HepG2 (cell line): ENCODE measurements at regions not wholly inside any gene's neighbourhood (a gene's known extent, or its start where the extent isn't known, plus 50 kb on each side); places are given as distances from the start of the nearest gene placed in this dataset.

Experiments used
- ATAC-seq: fragments of 200-7000 bp; cut with Tn5 transposase; 3 replicates; pipeline ENCODE4 v1.9.1; 2020; ENCODE audit warnings: mild to moderate bottlenecking, moderate library complexity
- BruUV-seq: library from RNA; stranded (reverse); fragments of 400-500 nt; replicated peaks from 2 replicates; lab custom pipeline; 2021; lab: Mats Ljungman, UMichigan
- CTCF ChIA-PET: fragments of 300-600 bp; formaldehyde crosslinking; extraction: SDS; loops from one replicate; lab custom pipeline; 2021; ENCODE audit warnings: low total read pairs, inconsistent platforms, low intra/inter-chr PET ratio; lab: Yijun Ruan, JAX
- POLR2A ChIA-PET: fragments of 350-600 bp; sonication (Branson Sonifier 250); formaldehyde crosslinking; loops from one replicate; lab custom pipeline; 2020; ENCODE audit warnings: antibody characterized with exemption, inconsistent platforms; lab: Yijun Ruan, JAX
- DNase-seq: peaks from one replicate; pipeline ENCODE4 v3.0.0-alpha.2; 2015; ENCODE audit warnings: low spot score
- FAIRE-seq: peaks from 3 replicates; lab custom pipeline; 2011; peaks lifted over from hg19 to GRCh38; lab: Jason Lieb, UNC
- H2AFZ ChIP-seq: one replicate; pipeline ENCODE4 v1.6.1; 2011; ENCODE audit warnings: low read length, inconsistent platforms
- H3K27ac ChIP-seq: fragments of 300-600 bp; 3 replicates; pipeline ENCODE4 v1.8.0; 2011; ENCODE audit warnings: mixed run types, mild to moderate bottlenecking, mixed read lengths, low read length, inconsistent platforms; ENCODE audit not compliant: insufficient read depth; ENCODE audit errors: extremely low read length
- H3K27me3 ChIP-seq, 2 experiments: fragments of 200-600 bp in 1 of 2; 2 replicates in 1 of 2; 3 replicates in 1 of 2; pipeline versions ENCODE4 v1.6.0 to v1.8.0; 2011; ENCODE audit warnings: low read length in 2 of 2, mild to moderate bottlenecking in 2 of 2, moderate library complexity in 2 of 2, inconsistent platforms in 1 of 2; ENCODE audit not compliant: insufficient read depth in 2 of 2, control insufficient read depth in 1 of 2
- H3K36me3 ChIP-seq, 2 experiments: fragments of 200-600 bp in 1 of 2; replicated peaks in 1 of 2; 2 replicates in 1 of 2; 3 replicates in 1 of 2; pipeline versions ENCODE4 v1.5.1 to v1.8.0; 2011; ENCODE audit warnings: low read length in 2 of 2, inconsistent platforms in 1 of 2; ENCODE audit not compliant: insufficient read depth in 2 of 2, control insufficient read depth in 1 of 2
- H3K4me1 ChIP-seq: 2 replicates; pipeline ENCODE4 v1.5.1; 2012; ENCODE audit warnings: low read length, inconsistent platforms; ENCODE audit not compliant: insufficient read depth
- H3K4me2 ChIP-seq: 2 replicates; pipeline ENCODE4 v1.6.0; 2011; ENCODE audit warnings: low read depth, low read length, inconsistent platforms
- H3K4me3 ChIP-seq, 3 experiments: fragments of 200-600 bp in 1 of 3; sonication (generic), shearing (Covaris generic) in 1 of 3; replicated peaks in 1 of 3; 2 replicates each; pipeline ENCODE4 v1.5.1; 2011 to 2016; ENCODE audit warnings: low read length in 3 of 3, inconsistent platforms in 2 of 3, low read depth in 2 of 3, mild to moderate bottlenecking in 2 of 3, control low read depth in 1 of 3, mixed read lengths in 1 of 3; ENCODE audit not compliant: insufficient read depth in 1 of 3
- H3K79me2 ChIP-seq: one replicate; pipeline ENCODE4 v1.6.1; 2011; ENCODE audit warnings: low read length, inconsistent platforms; ENCODE audit not compliant: insufficient read depth
- H3K9ac ChIP-seq: 2 replicates; pipeline ENCODE4 v1.6.0; 2011; ENCODE audit warnings: mild to moderate bottlenecking, low read depth, low read length, inconsistent platforms; ENCODE audit not compliant: insufficient read depth
- H3K9me3 ChIP-seq: 2 replicates; pipeline ENCODE4 v1.5.1; 2012; ENCODE audit warnings: mild to moderate bottlenecking, low read length
- H4K20me1 ChIP-seq: 2 replicates; pipeline ENCODE4 v1.6.0; 2011; ENCODE audit warnings: inconsistent platforms, mild to moderate bottlenecking, low read length, moderate library complexity; ENCODE audit not compliant: insufficient read depth
- ADNP ChIP-seq: sonication (generic); formaldehyde crosslinking; IDR thresholded peaks from 2 replicates; pipeline ENCODE4 v1.4.0; 2020; ENCODE audit warnings: missing genetic modification reagents
- AGO2 ChIP-seq: fragments of 200-400 bp; formaldehyde crosslinking; optimal IDR thresholded peaks from 2 replicates; pipeline ENCODE3; 2017; ENCODE audit warnings: mild to moderate bottlenecking, low read depth, low read length, moderate library complexity
- BRCA1 ChIP-seq: sonication (generic); formaldehyde crosslinking; IDR thresholded peaks from 2 replicates; pipeline ENCODE4 v1.4.0; 2020; ENCODE audit warnings: missing genetic modification reagents
- CEBPB ChIP-seq: IDR thresholded peaks from 2 replicates; pipeline ENCODE4 v1.6.1; 2011; ENCODE audit warnings: low read depth, low read length, improper control_type of control experiment, borderline replicate concordance
- CENPT ChIP-seq: sonication (generic); formaldehyde crosslinking; IDR thresholded peaks from 2 replicates; pipeline ENCODE4 v1.8.0; 2022; ENCODE audit warnings: low read depth, mild to moderate bottlenecking, moderate library complexity, missing genetic modification reagents
- DMAP1 ChIP-seq: IDR thresholded peaks from 2 replicates; pipeline ENCODE4 v1.6.1; 2016
- DR1 ChIP-seq: sonication (generic); formaldehyde crosslinking; IDR thresholded peaks from 2 replicates; pipeline ENCODE4 v1.8.0; 2021; ENCODE audit warnings: mild to moderate bottlenecking, missing genetic modification reagents, inconsistent platforms
- GABPA ChIP-seq, 2 experiments: IDR thresholded peaks; 2 replicates each; pipeline ENCODE4 v1.6.1; 2011 to 2016; ENCODE audit warnings: low read depth in 2 of 2, low read length in 1 of 2, missing biosample characterization in 1 of 2, missing genetic modification characterization in 1 of 2
- HNRNPLL ChIP-seq: fragments of 200-400 bp; formaldehyde crosslinking; IDR thresholded peaks from 2 replicates; pipeline ENCODE4 v1.6.1; 2017; ENCODE audit warnings: mild to moderate bottlenecking, low read depth, low read length; ENCODE audit not compliant: poor library complexity, severe bottlenecking
- NBN ChIP-seq: fragments of 450-650 bp; conservative IDR thresholded peaks from 2 replicates; pipeline ENCODE4 v1.6.1; 2017
- NFE2L1 ChIP-seq: sonication (generic); formaldehyde crosslinking; IDR thresholded peaks from 2 replicates; pipeline ENCODE4 v1.4.0; 2020; ENCODE audit warnings: missing genetic modification reagents, mild to moderate bottlenecking, borderline replicate concordance
- NFIC ChIP-seq: IDR thresholded peaks from 2 replicates; pipeline ENCODE4 v1.6.1; 2012; ENCODE audit warnings: mild to moderate bottlenecking, low read length, inconsistent platforms
- NONO ChIP-seq, 2 experiments: fragments of 450-650 bp in 1 of 2; sonication (generic) in 1 of 2; formaldehyde crosslinking in 1 of 2; IDR thresholded peaks in 1 of 2; conservative IDR thresholded peaks in 1 of 2; 2 replicates each; pipeline versions ENCODE4 v1.6.1 to v1.8.0; 2017 to 2022; ENCODE audit warnings: mild to moderate bottlenecking in 1 of 2, missing genetic modification reagents in 1 of 2, moderate library complexity in 1 of 2
- NR3C1 ChIP-seq: sonication (generic); formaldehyde crosslinking; IDR thresholded peaks from 2 replicates; pipeline ENCODE4 v1.4.0; 2020; ENCODE audit warnings: missing genetic modification reagents
- SATB2 ChIP-seq: sonication (generic); formaldehyde crosslinking; IDR thresholded peaks from 2 replicates; pipeline ENCODE4 v1.5.0; 2020; ENCODE audit warnings: missing genetic modification reagents
- SMAD3 ChIP-seq: sonication (generic); formaldehyde crosslinking; IDR thresholded peaks from 2 replicates; pipeline ENCODE4 v1.4.0; 2020; ENCODE audit warnings: missing genetic modification reagents
- ZMAT5 ChIP-seq: sonication (generic); formaldehyde crosslinking; IDR thresholded peaks from 2 replicates; pipeline ENCODE4 v1.5.0; 2020; ENCODE audit warnings: mild to moderate bottlenecking, low read depth, missing genetic modification reagents, borderline replicate concordance
- ZNF263 ChIP-seq: sonication (generic); formaldehyde crosslinking; IDR thresholded peaks from 2 replicates; pipeline ENCODE4 v1.4.0; 2020; ENCODE audit warnings: missing genetic modification reagents
- ZNF441 ChIP-seq: sonication (generic); formaldehyde crosslinking; IDR thresholded peaks from 2 replicates; pipeline ENCODE4 v1.7.0; 2021; ENCODE audit warnings: missing genetic modification reagents, borderline replicate concordance
- ZNF776 ChIP-seq: sonication (generic); formaldehyde crosslinking; IDR thresholded peaks from 2 replicates; pipeline ENCODE4 v1.4.0; 2020; ENCODE audit warnings: mild to moderate bottlenecking, missing genetic modification reagents
- WGBS: methylation state at CpG from one replicate; pipeline ENCODE4 v1.1.6; 2017; ENCODE audit warnings: low lambda C conversion rate; 5-methylcytosine and 5-hydroxymethylcytosine counted together
- in situ Hi-C: cut with HindIII; loops from 2 replicates; pipeline ENCODE4 v1.10.0; 2017; ENCODE audit warnings: low pct_unique_long_range_greater_than_20kb; ENCODE audit not compliant: extremely low pct_ligation_motif_present
- intact Hi-C: fragments of 100-400 bp; cut with micrococcal nuclease; formaldehyde crosslinking; loops from one replicate; pipeline ENCODE4 v1.10.0; 2022; ENCODE audit not compliant: unreplicated experiment

- Histone ChIP-seq H3K27ac (no peak overlapping the region), H3K4me3 (no peak overlapping the region), H4K20me1 (no peaks in the 10 kb centered on the region), H3K4me2 (no peak overlapping the region), H3K79me2 (no peaks in the 10 kb centered on the region), H3K9ac (no peak overlapping the region), H3K9me3 (no peaks in the 10 kb centered on the region)
- POLR2A ChIA-PET, result no interaction called here
- BruUV-seq, result no TSS peak
- no peak for DNase-seq
- no peak for ATAC-seq
- intact Hi-C loops (no loop called here), in situ Hi-C loops (no loop called here)
- TF ChIP-seq ZNF263 (CRISPR knock-in tag) (no peak), HNRNPLL (no peak)
- TF ChIP-seq, all 625 proteins: peak for 0
- H3K36me3 ChIP-seq, result no peaks in the 10 kb centered on the region
- H3K4me1 ChIP-seq, result no peaks in the 10 kb centered on the region
- 0% methylated on average over 1 of the region's 1 CpG for WGBS
- FAIRE-seq, result no peak
- no peaks in the 10 kb centered on the region for H3K27me3 ChIP-seq
- H2AFZ ChIP-seq, result no peak overlapping the region
- CTCF ChIA-PET, result no interaction called here
Observed at GRCh38 chr10:4596951-4597350, 229.1 kb upstream of the AKR1E2 start.

GRCh38 chr10:4595719-4596319, 230.2 kb upstream of the AKR1E2 start:
- no peak overlapping the region for H3K4me2 ChIP-seq
- no TSS peak for BruUV-seq
- no peaks in the 10 kb centered on the region for H3K27me3 ChIP-seq
- DNase-seq (no peak), ATAC-seq (no peak), FAIRE-seq (no peak)
- H4K20me1 ChIP-seq, result no peaks in the 10 kb centered on the region
- TF ChIP-seq CEBPB (no peak), ZNF441 (CRISPR knock-in tag) (no peak), BRCA1 (no peak), ZNF776 (CRISPR knock-in tag) (no peak), ZMAT5 (CRISPR knock-in tag) (no peak), DMAP1 (CRISPR knock-in tag) (no peak), NBN (no peak), NFE2L1 (CRISPR knock-in tag) (no peak), SATB2 (no peak), NONO (IDR thresholded peaks at IDR 0.05) (no peak), NONO (CRISPR knock-in tag; conservative IDR thresholded peaks at IDR 0.05) (no peak), AGO2 (no peak), NFIC (no peak), NR3C1 (CRISPR knock-in tag) (no peak), CENPT (CRISPR knock-in tag) (no peak), DR1 (CRISPR knock-in tag) (no peak), ADNP (CRISPR knock-in tag) (no peak), GABPA (IDR thresholded peaks at IDR 0.05; ENCODE audit: low read depth, low read length) (no peak), GABPA (CRISPR knock-in tag; IDR thresholded peaks at IDR 0.05; ENCODE audit: low read depth) (no peak), SMAD3 (CRISPR knock-in tag) (no peak)
- in situ Hi-C loops, result no loop called here
- H3K9ac ChIP-seq, result no peak overlapping the region
- WGBS, result 4% methylated on average over 4 of the region's 4 CpGs
- POLR2A ChIA-PET, result no interaction called here
- H3K4me1 ChIP-seq, result no peaks in the 10 kb centered on the region
- no peak overlapping the region for H2AFZ ChIP-seq
- H3K27ac ChIP-seq, result no peak overlapping the region
- intact Hi-C loops, result no loop called here
- H3K79me2 ChIP-seq, result no peaks in the 10 kb centered on the region
- CTCF ChIA-PET, result no interaction called here
- H3K36me3 ChIP-seq, result no peaks in the 10 kb centered on the region
- H3K9me3 ChIP-seq, result no peaks in the 10 kb centered on the region
- no peak overlapping the region for H3K4me3 ChIP-seq
